NCI-H1930 (cell line): ENCODE measurements at regions not wholly inside any gene's neighbourhood (a gene's known extent, or its start where the extent isn't known, plus 50 kb on each side); places are given as distances from the start of the nearest gene placed in this dataset.
"Not testable (repeated sequence)": the region's sequence is repeated elsewhere in the genome, so short reads cannot be mapped to it uniquely, and the experiment has no call there.

ENCODE experiments used
- DNase-seq, 2 experiments: peaks; one replicate each; lab custom pipeline; 2025; lab: John Stamatoyannopoulos, UW

GRCh38 chr18:70600225-70600925 lies 311.5 kb downstream of the SOCS6 start:
- no peak for DNase-seq

DNA sequence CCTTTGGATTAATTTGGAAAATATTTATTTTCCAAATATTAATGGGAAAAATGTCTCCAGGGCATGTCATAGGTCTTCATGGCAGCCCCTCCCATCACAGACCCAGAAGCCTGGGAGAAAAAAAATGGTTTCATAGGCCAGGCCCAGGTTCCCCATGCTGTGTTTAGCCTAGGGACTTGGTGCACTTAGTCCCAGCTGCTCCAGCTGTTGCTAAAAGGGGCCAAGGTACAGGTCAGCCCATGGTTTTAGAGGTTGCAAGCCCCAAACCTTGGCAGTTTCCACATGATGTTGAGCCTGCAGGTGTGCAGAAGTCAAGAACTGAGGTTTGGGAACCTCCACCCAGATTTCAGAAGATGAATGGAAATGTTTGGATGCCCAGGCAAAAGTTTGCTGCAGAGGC lies 309.6 kb downstream of the SOCS6 start:
- no peak for DNase-seq

GRCh38 chr18:70582981-70583380 lies 294.1 kb downstream of the SOCS6 start:
- no peak for DNase-seq

- DNase-seq, result no peak
Observed at GRCh38 chr18:70578480-70578879, 289.6 kb downstream of the SOCS6 start.

DNA sequence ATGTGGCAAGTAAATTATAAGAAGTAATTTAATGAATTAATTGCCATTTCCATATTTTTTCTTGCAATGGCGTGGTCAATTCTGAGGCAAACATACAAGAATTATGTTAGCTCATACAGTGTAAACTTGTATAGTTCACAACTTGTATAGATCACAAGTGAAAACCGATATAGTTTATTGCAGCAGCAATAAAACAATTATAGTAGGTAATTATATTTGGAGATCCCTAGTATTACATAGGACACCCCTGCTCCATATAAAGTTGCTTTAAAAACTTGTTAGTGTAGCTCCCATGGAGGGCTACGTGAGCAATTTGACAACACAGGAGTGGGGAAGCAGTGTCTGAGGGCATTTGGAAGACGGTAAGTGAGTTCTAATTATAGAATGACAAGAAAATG lies 288.2 kb downstream of the SOCS6 start:
- DNase-seq, result no peak

DNA sequence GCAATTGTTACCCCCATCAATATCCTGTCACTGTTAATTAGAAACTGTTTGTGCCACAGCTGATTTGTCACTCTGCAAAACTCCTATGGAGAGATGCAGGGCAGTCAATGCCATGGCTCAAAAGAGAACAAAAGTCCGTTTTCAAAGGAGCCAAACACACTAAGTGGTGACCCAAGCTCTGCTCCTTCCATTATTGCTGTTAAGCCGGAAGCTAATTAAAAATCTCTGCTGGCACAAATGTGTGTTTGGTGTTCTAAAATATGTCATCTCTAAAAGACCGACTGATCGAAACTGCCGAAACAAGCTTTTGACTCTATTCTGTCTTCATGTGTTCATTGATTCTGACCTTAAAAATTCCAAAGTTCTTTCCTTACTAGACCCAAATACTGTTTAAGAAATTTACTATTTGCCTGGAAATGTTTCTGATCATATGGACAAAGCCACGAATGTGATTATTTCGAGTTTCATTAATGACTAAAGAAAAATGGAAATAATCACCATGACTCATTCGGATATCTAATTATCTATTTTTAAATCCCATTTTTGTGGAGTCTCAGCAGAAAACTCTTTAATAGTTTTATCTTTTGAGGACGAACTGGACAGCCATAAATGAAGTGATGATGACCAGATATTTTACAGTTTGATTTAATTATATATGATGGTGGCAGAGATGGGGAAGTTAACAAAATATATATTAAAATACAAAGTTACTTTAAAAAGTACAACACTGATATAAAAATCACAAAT lies 287.6 kb downstream of the SOCS6 start:
- DNase-seq, result no peak

- DNase-seq, result not testable (repeated sequence)
Observed at GRCh38 chr18:70574951-70575350, 286.1 kb downstream of the SOCS6 start.

DNA sequence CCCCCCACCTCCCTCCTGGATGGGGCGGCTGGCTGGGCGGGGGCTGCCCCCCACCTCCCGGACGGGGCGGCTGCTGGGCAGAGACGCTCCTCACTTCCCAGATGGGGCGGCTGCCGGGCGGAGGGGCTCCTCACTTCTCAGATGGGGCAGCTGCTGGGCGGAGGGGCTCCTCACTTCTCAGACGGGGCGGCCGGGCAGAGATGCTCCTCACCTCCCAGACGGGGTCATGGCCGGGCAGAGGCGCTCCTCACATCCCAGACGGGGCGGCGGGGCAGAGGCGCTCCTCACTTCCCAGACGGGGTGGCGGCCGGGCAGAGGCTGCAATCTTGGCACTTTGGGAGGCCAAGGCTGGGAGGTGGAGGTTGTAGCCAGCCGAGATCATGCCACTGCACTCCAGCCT lies 280.8 kb downstream of the SOCS6 start:
- not testable (repeated sequence) for DNase-seq

DNA sequence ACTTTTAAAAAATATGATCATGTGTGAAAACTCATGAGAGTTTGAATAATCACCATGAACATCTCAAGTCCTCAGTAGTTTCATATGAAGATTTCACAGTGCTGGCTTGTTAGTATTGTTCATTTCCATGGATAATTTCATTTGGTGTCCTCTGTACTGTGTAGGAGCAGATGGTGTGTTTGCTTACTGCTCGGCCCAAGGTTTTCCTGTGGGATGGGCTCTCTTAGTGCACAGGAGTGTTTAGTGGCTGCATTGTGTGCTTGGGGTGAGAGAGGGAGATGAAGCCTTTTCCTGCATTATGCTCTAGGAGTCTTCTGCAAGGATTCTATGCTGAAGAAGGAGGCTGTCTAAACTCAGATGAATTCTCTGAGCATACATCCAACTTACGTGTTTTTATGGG lies 270.6 kb downstream of the SOCS6 start:
- no peak for DNase-seq

DNA sequence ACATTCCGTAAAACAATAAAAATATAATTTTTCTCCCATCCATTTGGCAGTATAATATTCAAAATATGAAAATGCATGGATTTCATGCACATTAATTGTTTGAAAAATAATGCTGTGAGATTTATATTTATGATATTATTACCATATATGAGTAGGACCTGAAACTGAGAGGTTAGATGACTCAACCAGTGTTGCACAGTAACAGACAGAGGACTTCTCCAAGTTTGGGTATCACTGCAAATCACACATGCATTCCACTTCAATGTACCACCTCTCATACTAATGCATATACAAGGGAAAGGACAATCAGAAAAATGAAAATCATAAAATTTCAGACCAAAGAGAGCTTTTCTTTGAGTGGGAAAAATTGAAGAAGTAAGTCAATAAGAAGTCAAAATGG lies 269.5 kb downstream of the SOCS6 start:
- no peak for DNase-seq

DNA sequence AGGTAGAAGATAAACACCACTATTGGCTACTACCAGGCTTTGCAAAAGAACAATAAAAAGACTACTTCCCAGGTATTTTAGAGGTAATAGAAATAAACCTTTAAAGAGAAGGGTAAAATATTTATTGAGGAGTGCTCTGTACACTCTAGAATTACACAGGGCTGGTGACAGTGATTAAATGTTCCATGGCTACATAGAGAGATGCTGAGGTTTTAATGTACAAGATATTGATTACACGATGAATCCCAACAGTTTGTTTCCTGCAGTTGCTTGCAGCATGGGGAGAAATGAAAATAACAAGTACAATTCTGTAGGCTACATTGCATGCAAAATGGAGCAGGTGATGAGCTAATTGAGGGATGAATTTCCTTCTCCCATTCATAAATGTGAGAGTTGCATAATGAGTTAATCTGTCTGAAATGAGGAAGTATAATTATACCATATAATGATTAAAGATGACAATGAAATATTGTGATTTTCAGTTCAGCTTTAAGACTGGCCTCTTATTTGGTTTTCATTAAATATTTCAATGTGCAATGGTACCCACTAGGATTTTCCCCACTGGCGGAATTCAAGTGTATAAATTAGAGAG lies 266.1 kb downstream of the SOCS6 start:
- peak; percentile 51 to 67 for DNase-seq

- peak; percentile 78 to 85 for DNase-seq
Observed at GRCh38 chr18:70553936-70554260, 265.1 kb downstream of the SOCS6 start.

DNA sequence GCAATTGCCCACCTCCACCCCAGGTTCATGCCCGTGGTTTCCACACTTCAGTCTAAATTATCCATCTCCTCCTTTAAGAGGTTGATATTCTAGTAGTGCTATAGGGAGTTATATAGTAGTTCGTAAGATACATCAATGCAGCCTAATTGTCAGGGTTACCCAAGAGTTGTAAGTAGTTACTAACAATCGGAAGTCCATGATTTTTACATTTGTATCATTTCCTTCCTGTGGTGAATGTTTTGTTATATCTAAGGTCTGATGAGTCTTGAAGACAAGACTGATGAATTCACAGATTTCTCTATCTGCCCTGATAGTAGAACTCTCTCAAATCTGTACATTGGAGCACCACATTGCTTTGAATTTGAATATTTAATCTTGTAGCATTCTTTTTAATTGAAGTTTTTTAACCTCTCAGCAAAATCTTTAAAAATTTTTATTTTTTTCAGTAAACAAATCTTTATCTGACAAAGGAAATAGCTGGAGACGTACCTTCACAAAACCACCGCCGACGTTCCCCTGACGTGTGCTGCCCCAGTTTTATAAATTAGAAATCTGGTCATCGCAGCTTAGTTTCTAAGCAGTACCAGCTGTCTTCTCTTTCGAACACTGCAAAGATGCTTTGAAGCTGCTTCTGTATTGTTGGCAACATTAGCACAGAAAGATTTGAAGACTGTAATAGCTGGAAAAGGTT lies 264.5 kb downstream of the SOCS6 start:
- no peak for DNase-seq

DNA sequence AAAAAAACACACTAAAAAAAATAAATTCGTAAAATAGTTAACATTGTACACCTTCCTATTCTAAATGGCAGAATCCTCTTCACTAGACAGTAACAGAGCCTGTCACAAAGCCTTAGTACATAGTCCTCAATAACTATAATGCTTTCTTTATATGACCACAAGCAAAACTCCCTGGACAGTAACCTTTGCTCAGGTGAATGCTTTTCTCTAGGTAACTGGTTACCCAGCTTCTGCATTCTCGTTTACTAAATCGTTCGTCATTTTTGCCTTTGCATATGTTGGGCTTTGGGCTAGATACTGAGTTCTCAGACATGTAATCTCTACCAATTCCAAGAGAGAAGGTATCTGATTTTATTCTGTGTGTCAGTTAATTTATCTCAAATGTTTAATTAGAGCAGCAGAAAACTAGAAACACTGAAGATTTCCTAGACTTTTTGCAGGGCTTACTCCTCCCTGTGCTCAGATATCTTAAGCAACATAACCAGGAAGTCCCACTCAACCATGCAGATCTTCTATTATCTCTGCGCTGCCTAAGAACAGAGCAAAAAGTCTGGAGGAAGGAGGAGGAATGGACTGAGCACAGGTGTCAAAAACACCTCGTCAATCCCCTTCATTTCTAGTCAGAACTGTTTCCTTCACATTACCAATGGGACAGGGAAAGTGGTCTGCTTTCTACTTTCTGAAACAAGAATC lies 247.7 kb downstream of the SOCS6 start:
- DNase-seq, result no peak

- DNase-seq, result no peak
Observed at GRCh38 chr18:70535041-70535440, 246.2 kb downstream of the SOCS6 start.

- not testable (repeated sequence) for DNase-seq
Observed at GRCh38 chr18:70525322-70525721, 236.5 kb downstream of the SOCS6 start.

DNA sequence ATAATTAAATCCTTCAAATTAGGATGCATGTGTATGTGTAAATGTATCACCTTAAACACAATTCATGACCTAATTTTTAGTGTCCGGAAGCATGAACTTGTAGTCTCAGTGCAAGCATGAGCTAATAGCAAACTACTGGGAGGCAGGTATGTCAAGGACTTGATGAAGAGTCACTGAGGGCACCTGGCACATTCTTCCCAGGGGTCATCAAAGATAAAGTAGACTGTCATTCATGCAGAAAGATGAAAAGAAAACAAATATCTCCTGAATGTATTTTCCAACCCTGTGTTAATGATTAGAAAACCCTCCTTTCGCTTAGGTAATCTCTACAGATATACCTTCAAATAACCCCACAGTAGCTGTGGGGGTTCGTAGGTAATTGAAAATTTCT lies 234.9 kb downstream of the SOCS6 start:
- DNase-seq, result no peak

DNA sequence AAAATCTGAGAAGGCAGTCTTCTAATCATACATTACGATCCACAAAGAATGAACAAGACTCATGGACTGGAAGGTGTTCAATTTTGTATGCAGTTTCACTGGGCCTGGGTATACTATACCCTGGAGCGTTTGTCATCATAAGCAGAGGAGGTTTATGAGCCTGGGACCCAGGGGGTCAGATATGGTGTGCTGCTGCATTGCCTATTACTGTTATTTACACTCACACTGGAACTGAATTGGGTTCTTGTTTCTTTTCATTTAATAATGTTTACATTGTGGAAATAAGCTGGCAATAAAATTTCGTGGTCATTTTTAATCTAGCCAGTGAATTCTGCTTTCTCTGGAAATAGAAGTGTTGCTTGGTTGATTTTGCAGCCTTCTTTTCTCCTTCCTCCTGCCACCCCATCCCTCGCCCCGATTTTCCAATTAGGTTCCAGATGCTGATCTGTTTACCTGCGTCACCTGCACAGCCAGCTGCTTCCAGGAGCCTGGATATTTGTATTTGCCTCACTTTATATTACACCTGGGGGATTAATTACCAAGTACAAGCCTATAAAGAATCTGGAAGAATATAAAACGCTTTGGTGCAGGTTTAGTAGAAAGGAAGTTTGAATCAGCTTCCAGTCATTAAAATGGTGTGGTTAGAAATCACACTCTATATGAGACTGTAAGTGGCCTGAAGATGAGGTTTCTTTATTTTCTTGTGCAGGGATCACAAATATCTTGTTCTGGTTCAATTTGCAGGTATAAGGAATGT lies 234.4 kb downstream of the SOCS6 start:
- peak; percentile 82 to 83 for DNase-seq

DNA sequence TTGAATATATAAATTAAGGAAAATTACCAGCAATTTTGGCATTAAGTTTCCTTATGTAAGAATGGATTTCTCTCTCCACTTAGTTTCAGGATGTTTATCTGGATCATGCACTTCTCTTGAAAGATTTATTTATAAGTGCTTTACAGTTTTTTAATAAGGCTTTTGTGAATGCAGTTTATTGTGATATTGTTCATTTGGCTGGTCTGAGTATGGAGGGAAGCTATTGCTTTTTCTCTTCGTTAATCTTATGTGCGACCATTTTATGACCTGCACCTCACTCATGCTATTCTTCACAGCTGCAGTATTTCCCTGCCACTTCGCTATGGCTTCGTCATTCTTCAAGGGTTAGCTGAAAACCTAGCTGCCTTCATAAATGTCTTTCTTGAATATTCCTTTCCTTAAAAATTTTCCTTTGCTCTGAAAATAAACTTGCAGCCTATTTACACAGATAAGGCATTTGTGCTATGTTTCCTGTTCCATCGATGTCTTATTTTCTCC lies 233.4 kb downstream of the SOCS6 start:
- DNase-seq, result no peak

DNA sequence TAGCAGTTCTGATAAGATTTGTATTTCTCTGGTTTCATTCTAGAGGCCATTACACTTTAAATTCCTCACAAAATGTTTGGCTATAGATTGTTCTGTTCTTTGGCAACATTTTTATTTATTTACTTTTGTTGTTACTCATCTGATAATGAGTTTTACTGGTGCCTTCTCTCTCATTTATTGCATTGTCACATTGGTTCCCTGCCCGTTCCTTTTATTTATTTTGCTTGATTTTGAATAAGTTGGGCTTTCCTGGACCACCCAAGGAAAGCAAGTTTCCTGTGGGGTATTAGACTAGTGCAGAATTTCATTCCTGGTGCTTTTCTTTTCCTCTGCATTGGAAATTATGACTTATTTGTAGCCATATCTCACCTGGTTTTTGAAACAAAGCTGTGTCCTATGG lies 232.0 kb downstream of the SOCS6 start:
- no peak for DNase-seq

- no peak for DNase-seq
Observed at GRCh38 chr18:70513502-70514171, 224.8 kb downstream of the SOCS6 start.
